H1 (cell line): ENCODE measurements at regions not wholly inside any gene's neighbourhood (a gene's known extent, or its start where the extent isn't known, plus 50 kb on each side); places are given as distances from the start of the nearest gene placed in this dataset.

ENCODE experiments used
- CREB1 ChIP-seq: IDR thresholded peaks from 2 replicates; pipeline ENCODE4 v1.6.1; 2012; ENCODE audit warnings: inconsistent platforms
- EP300 ChIP-seq, 2 experiments: IDR thresholded peaks; 1 replicate in 1 of 2; 2 replicates in 1 of 2; pipeline ENCODE4 v1.6.1; 2011 to 2012; ENCODE audit warnings: low read depth in 2 of 2, low read length in 2 of 2, mild to moderate bottlenecking in 2 of 2, borderline replicate concordance in 1 of 2, inconsistent platforms in 1 of 2, moderate library complexity in 1 of 2
- EZH2 ChIP-seq: fragments of 200-600 bp; sonication (generic); IDR thresholded peaks from 2 replicates; pipeline ENCODE4 v1.7.1; 2012; ENCODE audit warnings: low read depth, mild to moderate bottlenecking, moderate library complexity, low read length, inconsistent platforms; ENCODE audit not compliant: severe bottlenecking
- POLR2A ChIP-seq, 2 experiments: IDR thresholded peaks; 1 replicate in 1 of 2; 2 replicates in 1 of 2; pipeline ENCODE4 v1.6.1; 2011; ENCODE audit warnings: low read depth in 2 of 2, low read length in 2 of 2, mild to moderate bottlenecking in 2 of 2; ENCODE audit errors: control extremely low read depth in 1 of 2
- POLR2AphosphoS5 ChIP-seq: IDR thresholded peaks from 2 replicates; pipeline ENCODE4 v1.6.1; 2011; ENCODE audit warnings: low read depth, low read length
- RAD21 ChIP-seq, 2 experiments: IDR thresholded peaks in 1 of 2; conservative IDR thresholded peaks in 1 of 2; 2 replicates each; pipeline ENCODE4 v1.6.1; 2011; ENCODE audit warnings: low read depth in 2 of 2, low read length in 2 of 2, improper control_type of control experiment in 1 of 2, inconsistent platforms in 1 of 2, mild to moderate bottlenecking in 1 of 2, moderate library complexity in 1 of 2
- SIN3A ChIP-seq, 2 experiments: IDR thresholded peaks in 1 of 2; conservative IDR thresholded peaks in 1 of 2; 2 replicates each; pipeline ENCODE4 v1.6.1; 2011 to 2012; ENCODE audit warnings: low read length in 2 of 2, improper control_type of control experiment in 1 of 2, low read depth in 1 of 2, mild to moderate bottlenecking in 1 of 2
- TAF1 ChIP-seq: IDR thresholded peaks from 2 replicates; pipeline ENCODE4 v1.6.1; 2011; ENCODE audit warnings: mild to moderate bottlenecking, low read depth, low read length
- TF ChIP-seq, protein P1 (sequence below), 3 experiments: IDR thresholded peaks; 1 replicate in 2 of 3; 2 replicates in 1 of 3; pipeline versions ENCODE4 v1.5.1 to v1.6.1; 2011; ENCODE audit warnings: low read length in 3 of 3, mild to moderate bottlenecking in 3 of 3, inconsistent platforms in 2 of 3, low read depth in 1 of 3, moderate library complexity in 1 of 3; ENCODE audit not compliant: insufficient read depth in 1 of 3; ENCODE audit errors: control extremely low read depth in 1 of 3

- TF ChIP-seq, protein P1, sequence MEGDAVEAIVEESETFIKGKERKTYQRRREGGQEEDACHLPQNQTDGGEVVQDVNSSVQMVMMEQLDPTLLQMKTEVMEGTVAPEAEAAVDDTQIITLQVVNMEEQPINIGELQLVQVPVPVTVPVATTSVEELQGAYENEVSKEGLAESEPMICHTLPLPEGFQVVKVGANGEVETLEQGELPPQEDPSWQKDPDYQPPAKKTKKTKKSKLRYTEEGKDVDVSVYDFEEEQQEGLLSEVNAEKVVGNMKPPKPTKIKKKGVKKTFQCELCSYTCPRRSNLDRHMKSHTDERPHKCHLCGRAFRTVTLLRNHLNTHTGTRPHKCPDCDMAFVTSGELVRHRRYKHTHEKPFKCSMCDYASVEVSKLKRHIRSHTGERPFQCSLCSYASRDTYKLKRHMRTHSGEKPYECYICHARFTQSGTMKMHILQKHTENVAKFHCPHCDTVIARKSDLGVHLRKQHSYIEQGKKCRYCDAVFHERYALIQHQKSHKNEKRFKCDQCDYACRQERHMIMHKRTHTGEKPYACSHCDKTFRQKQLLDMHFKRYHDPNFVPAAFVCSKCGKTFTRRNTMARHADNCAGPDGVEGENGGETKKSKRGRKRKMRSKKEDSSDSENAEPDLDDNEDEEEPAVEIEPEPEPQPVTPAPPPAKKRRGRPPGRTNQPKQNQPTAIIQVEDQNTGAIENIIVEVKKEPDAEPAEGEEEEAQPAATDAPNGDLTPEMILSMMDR (IDR thresholded peaks at IDR 0.05; ENCODE audit: control extremely low read depth in 1 of 3, insufficient read depth in 1 of 3, low read depth in 1 of 3, low read length in 3 of 3) = no peak
- TF ChIP-seq EZH2 = no peak
- no peak for TF ChIP-seq SIN3A (conservative IDR thresholded peaks at IDR 0.05 in 1 of 2, IDR thresholded peaks at IDR 0.05 in 1 of 2; ENCODE audit: low read depth in 1 of 2, low read length in 2 of 2)
- TF ChIP-seq POLR2A (IDR thresholded peaks at IDR 0.05; ENCODE audit: control extremely low read depth in 1 of 2, low read depth in 2 of 2, low read length in 2 of 2) = no peak
- TF ChIP-seq POLR2AphosphoS5 = no peak
- no peak for TF ChIP-seq RAD21 (IDR thresholded peaks at IDR 0.05 in 1 of 2, conservative IDR thresholded peaks at IDR 0.05 in 1 of 2; ENCODE audit: low read depth in 2 of 2, low read length in 2 of 2)
- TF ChIP-seq CREB1 = no peak
- TF ChIP-seq EP300 (IDR thresholded peaks at IDR 0.05; ENCODE audit: borderline replicate concordance in 1 of 2, low read depth in 2 of 2, low read length in 2 of 2) = no peak
- no peak for TF ChIP-seq TAF1
Observed at GRCh38 chr9:19631181-19631580, 157.7 kb downstream of the SLC24A2 start.
